Prostate gland (tissue), 2 donors: ENCODE measurements at regions not wholly inside any gene's neighbourhood (a gene's known extent, or its start where the extent isn't known, plus 50 kb on each side); places are given as distances from the start of the nearest gene placed in this dataset.

Source experiments
- DNase-seq: peaks from one replicate; pipeline ENCODE4 v3.0.0-alpha.2; 2019; ENCODE audit warnings: low spot score
- H3K27ac ChIP-seq, 2 donors: fragments of 200-600 bp; sonication (generic); 2 replicates each; pipeline ENCODE4 v1.5.1; 2017 to 2019
- H3K27me3 ChIP-seq: fragments of 200-600 bp; sonication (generic); replicated peaks from 2 replicates; pipeline ENCODE4 v1.5.1; 2019; ENCODE audit not compliant: insufficient read depth
- H3K36me3 ChIP-seq, 2 donors: fragments of 200-600 bp; sonication (generic); 1 replicate in 1 of 2; 2 replicates in 1 of 2; pipeline versions ENCODE4 v1.5.1 to v1.8.1; 2017 to 2019
- H3K4me1 ChIP-seq: fragments of 200-600 bp; sonication (generic); replicated peaks from 2 replicates; pipeline ENCODE4 v1.5.1; 2019
- H3K4me3 ChIP-seq, 2 donors: fragments of 200-600 bp; sonication (generic); 2 replicates each; pipeline ENCODE4 v1.5.1; 2017 to 2019
- H3K9me3 ChIP-seq: fragments of 200-600 bp; sonication (generic); 2 replicates; pipeline ENCODE4 v1.5.1; 2017
- CTCF ChIP-seq, 4 experiments: fragments of 200-600 bp in 2 of 4; fragments of 450-650 bp in 2 of 4; sonication (generic) in 2 of 4; IDR thresholded peaks; 1 replicate in 3 of 4; 2 replicates in 1 of 4; pipeline ENCODE4 v1.5.1; 2016 to 2019; ENCODE audit warnings: antibody characterized with exemption in 4 of 4, mild to moderate bottlenecking in 2 of 4, moderate library complexity in 2 of 4
- POLR2A ChIP-seq: fragments of 450-650 bp; IDR thresholded peaks from one replicate; pipeline ENCODE4 v1.6.1; 2016; ENCODE audit warnings: antibody characterized with exemption, mild to moderate bottlenecking
- POLR2AphosphoS5 ChIP-seq: sonication (generic); formaldehyde crosslinking; IDR thresholded peaks from one replicate; pipeline ENCODE4 v1.6.1; 2017; ENCODE audit warnings: antibody characterized with exemption
- WGBS: methylation state at CpG from one replicate; pipeline ENCODE4 v1.1.5; 2018; 5-methylcytosine and 5-hydroxymethylcytosine counted together
- intact Hi-C: fragments of 100-400 bp; cut with DNase I; formaldehyde crosslinking; loops from one replicate; pipeline ENCODE4 v1.14.2; 2022

GRCh38 chr5:92678640-92679039 is 902.4 kb downstream of the NR2F1-AS1 start:
- Histone ChIP-seq H3K9me3 (no peaks in the 10 kb centered on the region), H3K4me1 (no peaks in the 10 kb centered on the region), H3K27ac (no peak overlapping the region), H3K4me3 (no peak overlapping the region), H3K27me3 (no peaks in the 10 kb centered on the region), H3K36me3 (no peaks in the 10 kb centered on the region)
- no peak for TF ChIP-seq POLR2A
- no peak for TF ChIP-seq POLR2AphosphoS5
- TF ChIP-seq CTCF (IDR thresholded peaks at IDR 0.05), result no peak
- intact Hi-C loops, result no loop called here
- no peak for DNase-seq
- 83% methylated on average over 2 of the region's 2 CpGs for WGBS

- no peak overlapping the region for H3K4me3 ChIP-seq
- WGBS, result 93% methylated on average over 8 of the region's 8 CpGs
- TF ChIP-seq POLR2A (no peak), POLR2AphosphoS5 (no peak), CTCF (IDR thresholded peaks at IDR 0.05) (no peak)
Measured at GRCh38 chr5:92676215-92677165, 904.5 kb downstream of the NR2F1-AS1 start.

DNA sequence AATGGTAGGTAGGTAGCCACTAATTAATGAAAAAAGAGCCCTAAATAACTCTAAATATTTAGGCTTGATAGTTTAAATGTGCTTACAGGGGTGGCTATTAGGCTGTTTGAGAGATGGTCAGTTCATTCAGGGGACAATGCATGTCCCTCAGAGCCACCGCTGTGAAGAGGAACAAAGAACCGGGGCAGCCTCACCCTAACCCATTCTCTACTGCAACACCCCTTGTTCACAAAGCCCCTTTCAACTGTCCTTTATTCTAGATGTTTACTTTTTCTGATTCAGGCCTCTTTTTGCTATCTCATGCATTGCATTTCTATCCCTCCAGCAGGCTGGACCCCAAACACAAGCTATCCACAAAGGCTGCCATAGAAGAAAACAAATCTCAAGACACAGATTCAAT is 906.7 kb downstream of the NR2F1-AS1 start:
- H3K36me3 ChIP-seq, result no peaks in the 10 kb centered on the region
- 59% methylated on average over 2 of the region's 2 CpGs for WGBS
- TF ChIP-seq POLR2AphosphoS5, result no peak
- no peak for TF ChIP-seq POLR2A
- no peak for TF ChIP-seq CTCF (IDR thresholded peaks at IDR 0.05)
- DNase-seq, result no peak
- H3K9me3 ChIP-seq, result no peaks in the 10 kb centered on the region
- H3K27ac ChIP-seq, result no peak overlapping the region
- intact Hi-C loops, result no loop called here
- no peaks in the 10 kb centered on the region for H3K4me1 ChIP-seq
- no peak overlapping the region for H3K4me3 ChIP-seq
- no peaks in the 10 kb centered on the region for H3K27me3 ChIP-seq

More at GRCh38 chr5:92676215-92677165, 904.5 kb downstream of the NR2F1-AS1 start:
- DNase-seq, result no peak
- Histone ChIP-seq H3K27me3 (no peaks in the 10 kb centered on the region), H3K9me3 (no peaks in the 10 kb centered on the region), H3K36me3 (no peaks in the 10 kb centered on the region), H3K4me1 (no peaks in the 10 kb centered on the region), H3K27ac (no peak overlapping the region)
- intact Hi-C loops, result no loop called here

GRCh38 chr5:92665506-92665905 is 915.5 kb downstream of the NR2F1-AS1 start:
- no peak overlapping the region for H3K27ac ChIP-seq
- no peak for DNase-seq
- H3K9me3 ChIP-seq, result no peaks in the 10 kb centered on the region
- H3K4me3 ChIP-seq, result no peak overlapping the region
- H3K4me1 ChIP-seq, result no peaks in the 10 kb centered on the region
- H3K36me3 ChIP-seq, result no peaks in the 10 kb centered on the region
- 88% methylated on average over 1 of the region's 1 CpG for WGBS
- intact Hi-C loops, result no loop called here
- H3K27me3 ChIP-seq, result no peaks in the 10 kb centered on the region
- no peak for TF ChIP-seq POLR2AphosphoS5
- no peak for TF ChIP-seq CTCF (IDR thresholded peaks at IDR 0.05)
- no peak for TF ChIP-seq POLR2A

GRCh38 chr5:92662741-92663140 is 918.3 kb downstream of the NR2F1-AS1 start:
- Histone ChIP-seq H3K27ac (no peak overlapping the region), H3K27me3 (no peaks in the 10 kb centered on the region), H3K36me3 (no peaks in the 10 kb centered on the region), H3K4me1 (no peaks in the 10 kb centered on the region), H3K4me3 (no peak overlapping the region), H3K9me3 (no peaks in the 10 kb centered on the region)
- DNase-seq, result no peak
- TF ChIP-seq CTCF (IDR thresholded peaks at IDR 0.05), result no peak
- TF ChIP-seq POLR2A, result no peak
- no peak for TF ChIP-seq POLR2AphosphoS5
- intact Hi-C loops, result no loop called here
- 54% methylated on average over 3 of the region's 3 CpGs for WGBS
